HCT116 (cell line): ENCODE measurements at regions not wholly inside any gene's neighbourhood (a gene's known extent, or its start where the extent isn't known, plus 50 kb on each side); places are given as distances from the start of the nearest gene placed in this dataset.

ENCODE experiments used
- ATAC-seq: fragments of 200-7000 bp; cut with Tn5 transposase; 2 replicates; pipeline ENCODE4 v1.9.1; 2020; ENCODE audit warnings: mild to moderate bottlenecking, moderate library complexity
- BruUV-seq: library from RNA; stranded (reverse); fragments of 400-500 nt; replicated peaks from 2 replicates; lab custom pipeline; 2021; lab: Mats Ljungman, UMichigan
- CTCF ChIA-PET: fragments of 300-600 bp; sonication (Branson Sonifier 250); formaldehyde crosslinking; loops from one replicate; lab custom pipeline; 2021; ENCODE audit warnings: antibody characterized with exemption; lab: Charles Lee
- POLR2A ChIA-PET: fragments of 300-600, 350-600 bp; sonication (Branson Sonifier 250); formaldehyde crosslinking; loops from one replicate; lab custom pipeline; 2021; ENCODE audit warnings: antibody characterized with exemption; lab: Charles Lee
- RAD21 ChIA-PET, 2 experiments: fragments of 300-600 bp; sonication (Branson Sonifier 250); formaldehyde crosslinking; loops; one replicate each; lab custom pipeline; 2023; ENCODE audit warnings: low total read pairs in 2 of 2; ENCODE audit not compliant: uncharacterized antibody in 2 of 2, unreplicated experiment in 2 of 2, low non-redundant PET in 1 of 2; lab: Charles Lee
- DNase-seq: peaks from one replicate; pipeline ENCODE4 v3.0.0-alpha.2; 2010; ENCODE audit warnings: low read depth, low spot score
- H2AFZ ChIP-seq: fragments of 200-600 bp; shearing (Covaris generic), sonication (generic); 2 replicates; pipeline ENCODE4 v1.6.1; 2017; ENCODE audit warnings: low read depth, mixed run types, mixed read lengths, antibody characterized with exemption, low read length; ENCODE audit not compliant: poor library complexity, severe bottlenecking
- H3K27ac ChIP-seq: 2 replicates; pipeline ENCODE4 v1.5.1; 2012; ENCODE audit warnings: low read depth, low read length
- H3K27me3 ChIP-seq: fragments of 200-600 bp; sonication (generic); 2 replicates; pipeline ENCODE4 v1.6.1; 2016; ENCODE audit warnings: mixed run types, low read length, mixed read lengths; ENCODE audit not compliant: insufficient read depth
- H3K36me3 ChIP-seq, 2 experiments: fragments of 200-500 bp in 1 of 2; fragments of 200-600 bp in 1 of 2; sonication (Bioruptor generic) in 1 of 2; sonication (generic) in 1 of 2; 2 replicates each; pipeline versions ENCODE4 v1.5.1 to v1.6.1; 2014 to 2016; ENCODE audit warnings: low read length in 2 of 2, inconsistent platforms in 1 of 2, mixed read lengths in 1 of 2, mixed run types in 1 of 2; ENCODE audit not compliant: insufficient read depth in 2 of 2, control insufficient read depth in 1 of 2
- H3K4me1 ChIP-seq, 2 experiments: fragments of 200-600 bp in 1 of 2; sonication (generic) in 1 of 2; 2 replicates each; pipeline versions ENCODE4 v1.5.1 to v1.6.1; 2012 to 2017; ENCODE audit warnings: low read length in 2 of 2, inconsistent platforms in 1 of 2, mild to moderate bottlenecking in 1 of 2, mixed read lengths in 1 of 2, mixed run types in 1 of 2, moderate library complexity in 1 of 2; ENCODE audit not compliant: insufficient read depth in 2 of 2, control insufficient read depth in 1 of 2
- H3K4me2 ChIP-seq: fragments of 200-600 bp; sonication (generic); 2 replicates; pipeline ENCODE4 v1.6.1; 2017; ENCODE audit warnings: mixed run types, low read length, mixed read lengths
- H3K4me3 ChIP-seq, 2 experiments: fragments of 200-600 bp in 1 of 2; sonication (generic) in 1 of 2; replicated peaks in 1 of 2; 2 replicates each; pipeline ENCODE4 v1.5.1; 2011 to 2016; ENCODE audit warnings: low read length in 2 of 2, control low read depth in 1 of 2, low read depth in 1 of 2, mild to moderate bottlenecking in 1 of 2, mixed read lengths in 1 of 2, mixed run types in 1 of 2
- H3K79me2 ChIP-seq: fragments of 200-600 bp; sonication (generic); 2 replicates; pipeline ENCODE4 v1.6.1; 2017; ENCODE audit warnings: mild to moderate bottlenecking, mixed run types, low read length, moderate library complexity, mixed read lengths; ENCODE audit not compliant: insufficient read depth
- H3K9ac ChIP-seq: fragments of 200-600 bp; sonication (generic); 2 replicates; pipeline ENCODE4 v1.6.1; 2016; ENCODE audit warnings: low read length, mixed read lengths
- H3K9me2 ChIP-seq: fragments of 200-600 bp; sonication (generic), shearing (Covaris generic); 2 replicates; pipeline ENCODE4 v1.6.1; 2017; ENCODE audit warnings: mixed run types, mild to moderate bottlenecking, moderate library complexity; ENCODE audit not compliant: insufficient read depth
- H3K9me3 ChIP-seq, 2 experiments: fragments of 200-500 bp in 1 of 2; fragments of 200-600 bp in 1 of 2; sonication (Bioruptor generic) in 1 of 2; sonication (generic) in 1 of 2; 2 replicates each; pipeline ENCODE4 v1.6.1; 2014 to 2017; ENCODE audit warnings: low read length in 2 of 2, mixed read lengths in 2 of 2, inconsistent platforms in 1 of 2, low read depth in 1 of 2, mild to moderate bottlenecking in 1 of 2, mixed run types in 1 of 2, moderate library complexity in 1 of 2; ENCODE audit not compliant: control insufficient read depth in 1 of 2, insufficient read depth in 1 of 2
- H4K20me1 ChIP-seq: fragments of 200-600 bp; sonication (generic), shearing (Covaris generic); 2 replicates; pipeline ENCODE4 v1.6.1; 2017; ENCODE audit warnings: mixed run types, mild to moderate bottlenecking, moderate library complexity; ENCODE audit not compliant: insufficient read depth
- ATF3 ChIP-seq: IDR thresholded peaks from 2 replicates; pipeline ENCODE4 v1.6.1; 2012
- CBX3 ChIP-seq: IDR thresholded peaks from 2 replicates; pipeline ENCODE4 v1.6.1; 2012; ENCODE audit warnings: low read depth
- CEBPB ChIP-seq: IDR thresholded peaks from 2 replicates; pipeline ENCODE4 v1.6.1; 2012; ENCODE audit warnings: low read depth
- CTCF ChIP-seq, 3 experiments: fragments of 200-600 bp in 1 of 3; sonication (generic) in 1 of 3; IDR thresholded peaks in 2 of 3; conservative IDR thresholded peaks in 1 of 3; 2 replicates each; pipeline ENCODE4 v1.5.1; 2012 to 2017; ENCODE audit warnings: low read depth in 2 of 3, low read length in 2 of 3, antibody characterized with exemption in 1 of 3, borderline replicate concordance in 1 of 3, control low read depth in 1 of 3, mild to moderate bottlenecking in 1 of 3, mixed read lengths in 1 of 3, mixed run types in 1 of 3, moderate library complexity in 1 of 3; ENCODE audit not compliant: insufficient read depth in 1 of 3
- EGR1 ChIP-seq: IDR thresholded peaks from 2 replicates; pipeline ENCODE4 v1.6.1; 2012; ENCODE audit warnings: low read depth
- EZH2 ChIP-seq: fragments of 200-600 bp; sonication (generic); IDR thresholded peaks from 2 replicates; pipeline ENCODE4 v1.6.1; 2017; ENCODE audit warnings: antibody characterized with exemption, mixed run types
- EZH2phosphoT487 ChIP-seq: fragments of 200-600 bp; IDR thresholded peaks from 2 replicates; pipeline ENCODE4 v1.6.1; 2018; ENCODE audit warnings: antibody characterized with exemption, borderline replicate concordance
- FOSL1 ChIP-seq: IDR thresholded peaks from 2 replicates; pipeline ENCODE4 v1.6.1; 2012; ENCODE audit warnings: low read depth
- MAX ChIP-seq: IDR thresholded peaks from 2 replicates; pipeline ENCODE4 v1.6.1; 2012
- POLR2AphosphoS5 ChIP-seq: IDR thresholded peaks from 2 replicates; pipeline ENCODE4 v1.6.1; 2011; ENCODE audit warnings: mild to moderate bottlenecking, low read depth, low read length, moderate library complexity
- REST ChIP-seq: IDR thresholded peaks from 2 replicates; pipeline ENCODE4 v1.6.1; 2012; ENCODE audit warnings: low read depth
- SIN3A ChIP-seq: IDR thresholded peaks from 2 replicates; pipeline ENCODE4 v1.6.1; 2012; ENCODE audit warnings: low read depth
- SP1 ChIP-seq: IDR thresholded peaks from 2 replicates; pipeline ENCODE4 v1.6.1; 2012; ENCODE audit warnings: low read depth
- ZFX ChIP-seq: fragments of 450-650 bp; IDR thresholded peaks from 2 replicates; pipeline ENCODE4 v1.6.1; 2017
- ZNF274 ChIP-seq: fragments of 200-500 bp; sonication (Bioruptor generic); IDR thresholded peaks from 2 replicates; pipeline ENCODE4 v1.6.1; 2014; ENCODE audit warnings: mild to moderate bottlenecking, low read depth, low read length, inconsistent platforms
- intact Hi-C: fragments of 100-400 bp; cut with micrococcal nuclease; formaldehyde crosslinking; loops from 2 replicates; pipeline ENCODE4 v1.10.0; 2022

GRCh38 chrX:95585321-95585720, 1099.3 kb upstream of the DIAPH2 start:
- no peaks in the 10 kb centered on the region for H3K9me3 ChIP-seq
- no peak overlapping the region for H3K4me3 ChIP-seq
- ChIA-PET POLR2A (no interaction called here), CTCF (no interaction called here), RAD21 (no interaction called here)
- no TSS peak for BruUV-seq
- H3K4me2 ChIP-seq: no peak overlapping the region
- H3K9ac ChIP-seq: no peak overlapping the region
- H3K27ac ChIP-seq: no peak overlapping the region
- TF ChIP-seq SP1 (no peak), MAX (no peak), REST (no peak), CTCF (IDR thresholded peaks at IDR 0.05 in 2 of 3, conservative IDR thresholded peaks at IDR 0.05 in 1 of 3; ENCODE audit: borderline replicate concordance in 1 of 3, insufficient read depth in 1 of 3, low read depth in 2 of 3, low read length in 2 of 3) (no peak), EZH2phosphoT487 (no peak), POLR2AphosphoS5 (no peak), ZNF274 (no peak), ZFX (no peak), ATF3 (no peak), CEBPB (no peak), EZH2 (no peak), EGR1 (no peak), FOSL1 (no peak), SIN3A (no peak), CBX3 (no peak)
- H3K9me2 ChIP-seq: no peaks in the 10 kb centered on the region
- H4K20me1 ChIP-seq: no peaks in the 10 kb centered on the region
- no peaks in the 10 kb centered on the region for H3K27me3 ChIP-seq
- H3K4me1 ChIP-seq: no peaks in the 10 kb centered on the region
- no peak overlapping the region for H2AFZ ChIP-seq
- intact Hi-C loops: no loop called here
- H3K79me2 ChIP-seq: no peaks in the 10 kb centered on the region
- DNase-seq (no peak), ATAC-seq (no peak)
- H3K36me3 ChIP-seq: no peaks in the 10 kb centered on the region
